ENCODE measurements at regions not wholly inside any gene's neighbourhood (a gene's known extent, or its start where the extent isn't known, plus 50 kb on each side); places are given as distances from the start of the nearest gene placed in this dataset.

DNA sequence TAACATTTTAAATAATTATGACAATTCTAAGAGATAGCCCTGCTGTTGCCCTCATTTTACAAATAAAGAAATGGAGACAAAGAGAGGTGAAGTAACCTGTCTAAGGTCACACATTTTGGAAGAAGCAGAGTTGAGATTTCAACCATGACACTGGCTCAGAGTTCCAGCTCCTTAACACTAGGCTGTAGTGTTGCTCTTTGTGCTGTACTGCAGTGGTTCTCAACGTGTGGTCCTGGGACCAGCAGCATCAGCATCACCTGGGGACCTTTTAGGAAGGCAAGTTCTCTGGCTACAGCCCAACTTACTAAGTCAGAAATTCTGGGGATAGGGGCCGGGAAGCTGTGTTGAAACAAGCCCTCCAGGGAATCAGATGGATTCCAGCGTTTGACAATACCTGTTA, 62.4 kb upstream of the FERMT1 start:
- no peak overlapping the region for H3K4me3 ChIP-seq (ENCODE audit: low read length)
- POLR2A ChIA-PET: no interaction called here
- no peaks in the 10 kb centered on the region for H3K36me3 ChIP-seq (ENCODE audit: insufficient read depth, low read length)
- no peak for ATAC-seq (ENCODE audit: poor library complexity)
- Mint-ChIP-seq H3K36me3 (ENCODE audit: low read depth) (no peaks in the 10 kb centered on the region), H3K4me3 (no peak overlapping the region), H3K27ac (no peak overlapping the region), H3K9me3 (no peaks in the 10 kb centered on the region), H3K4me1 (ENCODE audit: low read depth) (no peaks in the 10 kb centered on the region), H3K27me3 (peaks cover 44% of the 10 kb centered on the region)
- no peaks in the 10 kb centered on the region for H3K4me1 ChIP-seq (ENCODE audit: insufficient read depth, low read length)
- intact Hi-C loops (cut with DNase I, micrococcal nuclease): no loop called here
- peaks cover 8 to 9% of the 10 kb centered on the region in 2 experiments for H3K27me3 ChIP-seq (ENCODE audit: control insufficient read depth in 1 of 2, insufficient read depth in 2 of 2, low read length in 2 of 2)
- TF ChIP-seq, protein P1, sequence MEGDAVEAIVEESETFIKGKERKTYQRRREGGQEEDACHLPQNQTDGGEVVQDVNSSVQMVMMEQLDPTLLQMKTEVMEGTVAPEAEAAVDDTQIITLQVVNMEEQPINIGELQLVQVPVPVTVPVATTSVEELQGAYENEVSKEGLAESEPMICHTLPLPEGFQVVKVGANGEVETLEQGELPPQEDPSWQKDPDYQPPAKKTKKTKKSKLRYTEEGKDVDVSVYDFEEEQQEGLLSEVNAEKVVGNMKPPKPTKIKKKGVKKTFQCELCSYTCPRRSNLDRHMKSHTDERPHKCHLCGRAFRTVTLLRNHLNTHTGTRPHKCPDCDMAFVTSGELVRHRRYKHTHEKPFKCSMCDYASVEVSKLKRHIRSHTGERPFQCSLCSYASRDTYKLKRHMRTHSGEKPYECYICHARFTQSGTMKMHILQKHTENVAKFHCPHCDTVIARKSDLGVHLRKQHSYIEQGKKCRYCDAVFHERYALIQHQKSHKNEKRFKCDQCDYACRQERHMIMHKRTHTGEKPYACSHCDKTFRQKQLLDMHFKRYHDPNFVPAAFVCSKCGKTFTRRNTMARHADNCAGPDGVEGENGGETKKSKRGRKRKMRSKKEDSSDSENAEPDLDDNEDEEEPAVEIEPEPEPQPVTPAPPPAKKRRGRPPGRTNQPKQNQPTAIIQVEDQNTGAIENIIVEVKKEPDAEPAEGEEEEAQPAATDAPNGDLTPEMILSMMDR (IDR thresholded peaks at IDR 0.05): no peak
- CTCF ChIA-PET: no interaction called here
- H3K9me3 ChIP-seq (ENCODE audit: control insufficient read depth in 1 of 2, insufficient read depth in 1 of 2, low read length in 2 of 2): no peaks in the 10 kb centered on the region
- no peak for DNase-seq
- H3K27ac ChIP-seq (ENCODE audit: low read depth in 1 of 2, low read length in 2 of 2): no peak overlapping the region

GRCh38 chr20:6184086-6184485, 61.3 kb upstream of the FERMT1 start:
- CTCF ChIA-PET: no interaction called here
- no peaks in the 10 kb centered on the region for H3K36me3 Mint-ChIP-seq (ENCODE audit: low read depth)
- POLR2A ChIA-PET: no interaction called here

DNA sequence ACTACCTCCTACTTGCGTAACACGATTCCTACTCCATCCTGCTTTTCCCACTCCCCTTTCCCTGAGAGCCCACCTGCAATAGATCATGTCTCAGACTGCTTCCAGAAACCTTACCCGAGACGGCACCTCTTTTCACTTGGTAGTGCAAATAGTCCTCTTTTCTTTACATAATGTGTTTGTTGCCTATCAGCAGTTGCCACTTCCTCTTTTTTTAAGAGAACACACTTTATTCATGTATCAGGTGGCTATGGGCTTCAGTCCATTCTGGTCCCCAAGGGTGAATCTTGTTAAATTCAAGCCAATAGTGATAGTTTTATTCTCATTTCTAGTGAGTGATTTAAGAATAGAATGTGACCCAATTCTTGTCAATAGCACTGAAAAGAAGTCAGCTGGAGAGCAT, 57.7 kb upstream of the FERMT1 start:
- intact Hi-C loops (cut with DNase I, micrococcal nuclease): no loop called here
- H3K27ac Mint-ChIP-seq: no peak overlapping the region
- peaks cover 36% of the 10 kb centered on the region for H3K27me3 Mint-ChIP-seq
- H3K9me3 Mint-ChIP-seq: no peaks in the 10 kb centered on the region
- Histone ChIP-seq H3K9me3 (ENCODE audit: control insufficient read depth in 1 of 2, insufficient read depth in 1 of 2, low read length in 2 of 2) (no peaks in the 10 kb centered on the region), H3K36me3 (ENCODE audit: insufficient read depth, low read length) (no peaks in the 10 kb centered on the region), H3K4me3 (ENCODE audit: low read length) (no peak overlapping the region), H3K27me3 (ENCODE audit: control insufficient read depth in 1 of 2, insufficient read depth in 2 of 2, low read length in 2 of 2) (peaks cover 5 to 14% of the 10 kb centered on the region in 2 experiments), H3K27ac (ENCODE audit: low read depth in 1 of 2, low read length in 2 of 2) (no peak overlapping the region), H3K4me1 (ENCODE audit: insufficient read depth, low read length) (no peaks in the 10 kb centered on the region)
- ChIA-PET CTCF (no interaction called here), POLR2A (no interaction called here)
- H3K36me3 Mint-ChIP-seq (ENCODE audit: low read depth): no peaks in the 10 kb centered on the region
- TF ChIP-seq, protein P1 (IDR thresholded peaks at IDR 0.05): no peak
- DNase-seq: no peak
- no peak for ATAC-seq (ENCODE audit: poor library complexity)
- H3K4me3 Mint-ChIP-seq: no peak overlapping the region
- H3K4me1 Mint-ChIP-seq (ENCODE audit: low read depth): no peaks in the 10 kb centered on the region

More at GRCh38 chr20:6184086-6184485, 61.3 kb upstream of the FERMT1 start:
- Histone ChIP-seq H3K36me3 (ENCODE audit: insufficient read depth, low read length) (no peaks in the 10 kb centered on the region), H3K27me3 (ENCODE audit: control insufficient read depth in 1 of 2, insufficient read depth in 2 of 2, low read length in 2 of 2) (peaks cover 9 to 13% of the 10 kb centered on the region in 2 experiments), H3K9me3 (ENCODE audit: control insufficient read depth in 1 of 2, insufficient read depth in 1 of 2, low read length in 2 of 2) (no peaks in the 10 kb centered on the region), H3K4me3 (ENCODE audit: low read length) (no peak overlapping the region), H3K27ac (ENCODE audit: low read depth in 1 of 2, low read length in 2 of 2) (no peak overlapping the region), H3K4me1 (ENCODE audit: insufficient read depth, low read length) (no peaks in the 10 kb centered on the region)
- Mint-ChIP-seq H3K9me3 (no peaks in the 10 kb centered on the region), H3K27me3 (peaks cover 49% of the 10 kb centered on the region), H3K4me1 (ENCODE audit: low read depth) (no peaks in the 10 kb centered on the region), H3K4me3 (no peak overlapping the region), H3K27ac (no peak overlapping the region)
- ATAC-seq (ENCODE audit: poor library complexity) (no peak), DNase-seq (no peak)
- intact Hi-C loops (cut with DNase I, micrococcal nuclease): no loop called here
- TF ChIP-seq, protein P1 (IDR thresholded peaks at IDR 0.05): no peak
